CD4-positive, alpha-beta T cell (primary cell): ENCODE measurements at regions not wholly inside any gene's neighbourhood (a gene's known extent, or its start where the extent isn't known, plus 50 kb on each side); places are given as distances from the start of the nearest gene placed in this dataset.

Experiments used
- ATAC-seq: fragments of 200-7000 bp; cut with Tn5 transposase; one replicate; pipeline ENCODE4 v1.10.0; 2022; ENCODE audit warnings: mild to moderate bottlenecking; ENCODE audit not compliant: poor library complexity
- CTCF ChIA-PET: fragments of 350-600 bp; sonication (Branson Sonifier 250); formaldehyde crosslinking; loops from one replicate; lab custom pipeline; 2021; ENCODE audit warnings: antibody characterized with exemption, inconsistent platforms; lab: Charles Lee
- POLR2A ChIA-PET: fragments of 350-600 bp; sonication (Branson Sonifier 250); formaldehyde crosslinking; loops from one replicate; lab custom pipeline; 2021; ENCODE audit warnings: antibody characterized with exemption, inconsistent platforms; lab: Charles Lee
- DNase-seq, 14 experiments: peaks; one replicate each; pipeline ENCODE4 v3.0.0-alpha.2; 2013 to 2020; ENCODE audit warnings: mixed read lengths in 2 of 14
- H3K27ac ChIP-seq, 2 donors: one replicate each; pipeline versions ENCODE4 v1.5.1 to v1.7.0; 2013; ENCODE audit warnings: low read length in 2 of 2, low read depth in 1 of 2, mild to moderate bottlenecking in 1 of 2
- H3K27me3 ChIP-seq, 2 experiments: 1 replicate in 1 of 2; 2 replicates in 1 of 2; pipeline versions ENCODE4 v1.6.1 to v1.7.0; 2013; ENCODE audit warnings: low read length in 2 of 2, control low read depth in 1 of 2, mild to moderate bottlenecking in 1 of 2, moderate library complexity in 1 of 2; ENCODE audit not compliant: insufficient read depth in 2 of 2, control insufficient read depth in 1 of 2
- H3K36me3 ChIP-seq: one replicate; pipeline ENCODE4 v1.6.1; 2013; ENCODE audit warnings: low read length, control low read depth; ENCODE audit not compliant: insufficient read depth
- H3K4me1 ChIP-seq: one replicate; pipeline ENCODE4 v1.6.1; 2013; ENCODE audit warnings: low read length, control low read depth; ENCODE audit not compliant: insufficient read depth
- H3K4me3 ChIP-seq: one replicate; pipeline ENCODE4 v1.5.1; 2013; ENCODE audit warnings: mild to moderate bottlenecking, low read length, moderate library complexity
- H3K9me3 ChIP-seq, 2 experiments: 1 replicate in 1 of 2; 2 replicates in 1 of 2; pipeline versions ENCODE4 v1.6.1 to v1.7.0; 2013; ENCODE audit warnings: low read length in 2 of 2, mild to moderate bottlenecking in 2 of 2, control low read depth in 1 of 2, moderate library complexity in 1 of 2; ENCODE audit not compliant: control insufficient read depth in 1 of 2, insufficient read depth in 1 of 2
- H3K27ac Mint-ChIP-seq: one replicate; pipeline ENCODE4 v1.8.0; 2020; ENCODE audit warnings: mixed read lengths
- H3K27me3 Mint-ChIP-seq: one replicate; pipeline ENCODE4 v1.8.0; 2021; ENCODE audit warnings: mixed read lengths
- H3K36me3 Mint-ChIP-seq: one replicate; pipeline ENCODE4 v1.8.0; 2021; ENCODE audit warnings: low read depth, mixed read lengths
- H3K4me1 Mint-ChIP-seq: one replicate; pipeline ENCODE4 v1.8.0; 2021; ENCODE audit warnings: low read depth, mixed read lengths
- H3K4me3 Mint-ChIP-seq: one replicate; pipeline ENCODE4 v1.8.0; 2020; ENCODE audit warnings: mild to moderate bottlenecking, mixed read lengths
- H3K9me3 Mint-ChIP-seq: one replicate; pipeline ENCODE4 v1.8.0; 2020; ENCODE audit warnings: mixed read lengths
- intact Hi-C, 2 experiments: fragments of 100-400 bp; cut with DNase I in 1 of 2; cut with micrococcal nuclease in 1 of 2; formaldehyde crosslinking; loops; one replicate each; pipeline versions ENCODE4 v1.15.1 to v1.9.0; 2023 to 2025; cut with DNase I, micrococcal nuclease
- TF ChIP-seq, protein P1 (sequence below): fragments of 200-600 bp; IDR thresholded peaks from one replicate; pipeline ENCODE4 v1.8.0; 2022; ENCODE audit warnings: antibody characterized with exemption, mild to moderate bottlenecking

DNA sequence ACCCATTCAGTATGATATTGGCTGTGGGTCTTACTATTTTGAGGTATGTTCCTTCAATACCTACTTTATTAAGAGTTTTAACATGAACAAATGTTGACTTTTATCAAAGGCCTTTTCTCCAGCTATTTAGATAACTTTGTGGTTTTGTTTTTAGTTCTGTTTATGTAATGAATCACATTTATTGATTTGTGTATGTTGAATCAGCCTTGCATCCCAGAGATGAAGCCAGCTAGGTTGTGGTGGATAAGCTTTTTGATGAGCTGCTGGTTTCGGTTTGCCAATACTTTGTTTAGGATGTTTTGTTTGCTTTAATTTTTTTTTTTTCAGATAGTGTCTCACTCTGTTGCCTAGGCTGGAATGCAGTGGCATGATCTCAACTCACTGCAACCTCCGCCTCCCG is 609.0 kb upstream of the COX7C start:
- Histone ChIP-seq H3K9me3 (no peaks in the 10 kb centered on the region), H3K4me3 (no peak overlapping the region), H3K36me3 (no peaks in the 10 kb centered on the region), H3K27me3 (no peaks in the 10 kb centered on the region), H3K4me1 (no peaks in the 10 kb centered on the region), H3K27ac (no peak overlapping the region)
- TF ChIP-seq, protein P1, sequence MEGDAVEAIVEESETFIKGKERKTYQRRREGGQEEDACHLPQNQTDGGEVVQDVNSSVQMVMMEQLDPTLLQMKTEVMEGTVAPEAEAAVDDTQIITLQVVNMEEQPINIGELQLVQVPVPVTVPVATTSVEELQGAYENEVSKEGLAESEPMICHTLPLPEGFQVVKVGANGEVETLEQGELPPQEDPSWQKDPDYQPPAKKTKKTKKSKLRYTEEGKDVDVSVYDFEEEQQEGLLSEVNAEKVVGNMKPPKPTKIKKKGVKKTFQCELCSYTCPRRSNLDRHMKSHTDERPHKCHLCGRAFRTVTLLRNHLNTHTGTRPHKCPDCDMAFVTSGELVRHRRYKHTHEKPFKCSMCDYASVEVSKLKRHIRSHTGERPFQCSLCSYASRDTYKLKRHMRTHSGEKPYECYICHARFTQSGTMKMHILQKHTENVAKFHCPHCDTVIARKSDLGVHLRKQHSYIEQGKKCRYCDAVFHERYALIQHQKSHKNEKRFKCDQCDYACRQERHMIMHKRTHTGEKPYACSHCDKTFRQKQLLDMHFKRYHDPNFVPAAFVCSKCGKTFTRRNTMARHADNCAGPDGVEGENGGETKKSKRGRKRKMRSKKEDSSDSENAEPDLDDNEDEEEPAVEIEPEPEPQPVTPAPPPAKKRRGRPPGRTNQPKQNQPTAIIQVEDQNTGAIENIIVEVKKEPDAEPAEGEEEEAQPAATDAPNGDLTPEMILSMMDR, result no peak
- ChIA-PET POLR2A (no interaction called here), CTCF (no interaction called here)
- Mint-ChIP-seq H3K27ac (no peak overlapping the region), H3K36me3 (no peaks in the 10 kb centered on the region), H3K27me3 (no peaks in the 10 kb centered on the region), H3K9me3 (peaks cover 13% of the 10 kb centered on the region), H3K4me1 (no peaks in the 10 kb centered on the region), H3K4me3 (no peak overlapping the region)
- ATAC-seq (no peak), DNase-seq (no peak)
- intact Hi-C loops, result no loop called here

GRCh38 chr5:86011937-86012336 is 605.8 kb upstream of the COX7C start:
- no peak overlapping the region for H3K4me3 Mint-ChIP-seq
- H3K9me3 Mint-ChIP-seq, result peaks cover 19% of the 10 kb centered on the region
- no peaks in the 10 kb centered on the region for H3K36me3 ChIP-seq
- H3K4me3 ChIP-seq, result no peak overlapping the region
- H3K27ac ChIP-seq, result no peak overlapping the region
- H3K27me3 ChIP-seq, result no peaks in the 10 kb centered on the region
- CTCF ChIA-PET, result no interaction called here
- no peaks in the 10 kb centered on the region for H3K36me3 Mint-ChIP-seq
- POLR2A ChIA-PET, result no interaction called here
- TF ChIP-seq, protein P1, result no peak
- intact Hi-C loops, result no loop called here
- no peaks in the 10 kb centered on the region for H3K4me1 Mint-ChIP-seq
- DNase-seq (no peak), ATAC-seq (no peak)
- peaks cover 0 to 5% of the 10 kb centered on the region in 2 experiments for H3K9me3 ChIP-seq
- no peaks in the 10 kb centered on the region for H3K4me1 ChIP-seq
- H3K27me3 Mint-ChIP-seq, result no peaks in the 10 kb centered on the region
- H3K27ac Mint-ChIP-seq, result no peak overlapping the region

DNA sequence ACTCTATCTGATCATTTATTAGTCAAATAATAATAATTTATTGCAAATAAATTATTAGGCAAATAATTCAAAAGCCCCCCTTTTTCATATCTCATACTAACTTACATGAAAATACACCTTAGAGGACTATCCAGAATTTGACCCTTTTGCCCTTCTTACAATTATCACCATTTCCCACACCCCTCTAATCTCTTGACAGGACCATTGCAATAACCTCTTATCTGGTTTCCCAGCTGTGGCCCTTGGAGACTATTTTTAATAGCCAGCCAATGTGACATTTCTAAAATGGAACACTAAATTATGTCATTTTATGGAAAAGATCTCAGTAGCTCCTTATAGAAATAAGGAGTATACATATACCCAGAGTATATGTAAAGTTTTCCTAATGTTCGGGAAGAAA is 588.4 kb upstream of the COX7C start:
- TF ChIP-seq, protein P1, result no peak
- no peak overlapping the region for H3K27ac Mint-ChIP-seq
- intact Hi-C loops, result no loop called here

More for the DNA sequence above, 588.4 kb upstream of the COX7C start:
- H3K4me1 Mint-ChIP-seq, result no peaks in the 10 kb centered on the region
- no peak overlapping the region for H3K4me3 ChIP-seq
- peaks cover 6% of the 10 kb centered on the region for H3K9me3 Mint-ChIP-seq
- no peak for ATAC-seq
- POLR2A ChIA-PET, result no interaction called here
- H3K27me3 Mint-ChIP-seq, result no peaks in the 10 kb centered on the region
- H3K27ac ChIP-seq, result no peak overlapping the region
- no peaks in the 10 kb centered on the region for H3K27me3 ChIP-seq
- no peaks in the 10 kb centered on the region for H3K9me3 ChIP-seq
- H3K36me3 ChIP-seq, result no peaks in the 10 kb centered on the region
- no peak overlapping the region for H3K4me3 Mint-ChIP-seq
- no peak for DNase-seq
- H3K36me3 Mint-ChIP-seq, result no peaks in the 10 kb centered on the region
- CTCF ChIA-PET, result no interaction called here
- H3K4me1 ChIP-seq, result no peaks in the 10 kb centered on the region
